Progenitor cell of endocrine pancreas (in vitro differentiated cells): ENCODE measurements at regions not wholly inside any gene's neighbourhood (a gene's known extent, or its start where the extent isn't known, plus 50 kb on each side); places are given as distances from the start of the nearest gene placed in this dataset.

Experiments used
- DNase-seq: peaks from one replicate; pipeline ENCODE4 v3.0.0; 2021; ENCODE audit warnings: low spot score; ENCODE audit not compliant: unreplicated experiment
- H3K27ac Mint-ChIP-seq: 2 replicates; pipeline ENCODE4 v1.8.0; 2021; ENCODE audit warnings: mild to moderate bottlenecking, moderate library complexity, mixed read lengths
- H3K27me3 Mint-ChIP-seq: 2 replicates; pipeline ENCODE4 v1.8.0; 2021; ENCODE audit warnings: mixed read lengths
- H3K36me3 Mint-ChIP-seq: 2 replicates; pipeline ENCODE4 v1.8.0; 2022; ENCODE audit warnings: mixed read lengths; ENCODE audit not compliant: insufficient read depth
- H3K4me1 Mint-ChIP-seq: 2 replicates; pipeline ENCODE4 v1.8.0; 2021; ENCODE audit warnings: low read depth, mixed read lengths
- H3K4me3 Mint-ChIP-seq: 2 replicates; pipeline ENCODE4 v1.8.0; 2021; ENCODE audit warnings: low read depth, mild to moderate bottlenecking, moderate library complexity, mixed read lengths
- H3K9me3 Mint-ChIP-seq: 2 replicates; pipeline ENCODE4 v1.8.0; 2021; ENCODE audit warnings: low read depth, mixed read lengths
- TF ChIP-seq, protein P1 (sequence below): fragments of 200-600 bp; sonication (generic); IDR thresholded peaks from one replicate; pipeline ENCODE4 v1.5.0; 2021; ENCODE audit warnings: antibody characterized with exemption, mild to moderate bottlenecking; ENCODE audit not compliant: unreplicated experiment

DNA sequence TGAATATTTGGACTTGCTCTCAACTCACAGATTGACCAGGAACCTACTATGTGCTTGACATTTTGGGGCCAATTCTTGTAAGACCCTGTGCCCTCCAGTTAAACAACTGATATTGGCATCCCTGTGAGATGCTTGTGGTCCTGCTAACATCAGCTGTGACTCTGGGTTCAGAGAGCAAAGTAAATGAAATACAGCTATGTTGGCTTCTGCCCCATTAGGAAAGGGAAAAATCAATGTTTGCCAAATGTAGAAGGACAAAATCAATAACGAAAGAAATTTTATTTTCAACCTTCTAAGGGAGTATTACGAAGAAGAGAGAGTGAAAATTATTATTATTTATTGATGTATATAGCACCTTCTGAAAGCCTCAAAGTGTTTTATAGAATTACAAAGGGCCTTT is 266.9 kb upstream of the ARID1B start:
- Mint-ChIP-seq H3K27ac (no peak overlapping the region), H3K27me3 (peaks cover 9% of the 10 kb centered on the region), H3K4me1 (no peaks in the 10 kb centered on the region), H3K4me3 (no peak overlapping the region), H3K9me3 (no peaks in the 10 kb centered on the region), H3K36me3 (no peaks in the 10 kb centered on the region)
- TF ChIP-seq, protein P1, sequence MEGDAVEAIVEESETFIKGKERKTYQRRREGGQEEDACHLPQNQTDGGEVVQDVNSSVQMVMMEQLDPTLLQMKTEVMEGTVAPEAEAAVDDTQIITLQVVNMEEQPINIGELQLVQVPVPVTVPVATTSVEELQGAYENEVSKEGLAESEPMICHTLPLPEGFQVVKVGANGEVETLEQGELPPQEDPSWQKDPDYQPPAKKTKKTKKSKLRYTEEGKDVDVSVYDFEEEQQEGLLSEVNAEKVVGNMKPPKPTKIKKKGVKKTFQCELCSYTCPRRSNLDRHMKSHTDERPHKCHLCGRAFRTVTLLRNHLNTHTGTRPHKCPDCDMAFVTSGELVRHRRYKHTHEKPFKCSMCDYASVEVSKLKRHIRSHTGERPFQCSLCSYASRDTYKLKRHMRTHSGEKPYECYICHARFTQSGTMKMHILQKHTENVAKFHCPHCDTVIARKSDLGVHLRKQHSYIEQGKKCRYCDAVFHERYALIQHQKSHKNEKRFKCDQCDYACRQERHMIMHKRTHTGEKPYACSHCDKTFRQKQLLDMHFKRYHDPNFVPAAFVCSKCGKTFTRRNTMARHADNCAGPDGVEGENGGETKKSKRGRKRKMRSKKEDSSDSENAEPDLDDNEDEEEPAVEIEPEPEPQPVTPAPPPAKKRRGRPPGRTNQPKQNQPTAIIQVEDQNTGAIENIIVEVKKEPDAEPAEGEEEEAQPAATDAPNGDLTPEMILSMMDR: no peak
- DNase-seq: no peak

DNA sequence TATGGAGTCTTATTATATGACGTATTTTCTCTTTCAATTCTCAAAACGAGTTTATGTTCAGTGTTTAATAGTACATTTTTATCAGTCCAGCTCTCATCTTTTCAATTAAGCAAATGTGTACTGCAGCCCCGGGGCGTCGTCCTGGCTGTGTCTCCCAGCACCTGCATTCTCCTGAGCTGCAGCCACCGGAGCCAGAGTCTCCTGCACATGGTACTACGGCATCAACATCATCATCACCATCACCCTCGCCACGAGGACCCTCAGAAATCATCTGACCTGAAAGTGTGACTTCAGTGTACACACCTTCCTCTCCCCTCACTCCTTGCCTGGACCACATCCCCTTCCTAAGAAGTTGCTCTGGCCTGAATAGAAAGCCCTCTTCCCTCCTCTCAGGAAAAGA is 267.7 kb upstream of the ARID1B start:
- Mint-ChIP-seq H3K27me3 (peaks cover 9% of the 10 kb centered on the region), H3K36me3 (no peaks in the 10 kb centered on the region), H3K4me3 (no peak overlapping the region), H3K4me1 (no peaks in the 10 kb centered on the region), H3K9me3 (no peaks in the 10 kb centered on the region), H3K27ac (no peak overlapping the region)
- TF ChIP-seq, protein P1: no peak
- DNase-seq: no peak

DNA sequence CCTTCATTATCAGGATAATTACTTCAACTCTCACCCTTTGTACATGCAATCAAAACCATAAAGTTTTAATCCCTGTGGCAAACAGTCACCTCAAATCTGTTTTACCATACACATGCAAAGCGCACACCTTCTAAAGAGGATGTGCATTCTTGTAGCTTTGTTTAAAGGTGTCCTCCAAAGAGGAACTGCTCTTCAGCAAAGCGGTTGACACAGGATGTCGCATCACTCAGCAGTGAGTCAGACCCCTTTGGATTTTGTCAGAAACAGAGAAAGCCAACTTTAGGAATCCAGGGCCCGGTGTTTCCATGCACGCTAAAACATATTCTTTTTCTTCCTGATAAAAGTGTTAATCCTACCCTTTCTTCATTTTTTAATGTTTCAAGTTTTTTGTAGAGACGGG is 268.3 kb upstream of the ARID1B start:
- DNase-seq: no peak
- Mint-ChIP-seq H3K4me1 (no peaks in the 10 kb centered on the region), H3K27me3 (peaks cover 9% of the 10 kb centered on the region)

DNA sequence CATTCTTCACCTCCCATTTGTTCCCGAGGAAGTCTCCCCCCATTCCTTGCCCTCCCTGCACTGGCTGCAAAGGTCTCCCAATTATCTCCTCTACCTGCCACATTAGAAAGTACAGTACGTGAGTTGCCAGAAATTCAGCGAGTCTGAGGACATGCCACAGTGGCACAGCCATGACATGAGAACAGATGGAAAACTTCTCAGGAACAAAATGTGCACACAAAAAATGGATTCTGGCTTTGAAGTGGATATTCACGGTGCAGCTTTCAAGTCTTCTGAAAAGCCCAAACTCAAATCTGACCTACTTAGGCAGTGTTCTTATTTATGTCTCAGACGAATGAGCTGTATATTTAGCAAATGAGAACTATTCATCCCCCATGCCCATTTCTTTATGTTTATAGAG is 269.1 kb upstream of the ARID1B start:
- Mint-ChIP-seq H3K27me3 (peaks cover 9% of the 10 kb centered on the region), H3K27ac (no peak overlapping the region), H3K9me3 (no peaks in the 10 kb centered on the region), H3K36me3 (no peaks in the 10 kb centered on the region), H3K4me3 (no peak overlapping the region), H3K4me1 (no peaks in the 10 kb centered on the region)
- TF ChIP-seq, protein P1: no peak
- no peak for DNase-seq

More for the DNA sequence above, 268.3 kb upstream of the ARID1B start:
- Mint-ChIP-seq H3K27ac (no peak overlapping the region), H3K36me3 (no peaks in the 10 kb centered on the region), H3K9me3 (no peaks in the 10 kb centered on the region), H3K4me3 (no peak overlapping the region)
- TF ChIP-seq, protein P1: no peak

DNA sequence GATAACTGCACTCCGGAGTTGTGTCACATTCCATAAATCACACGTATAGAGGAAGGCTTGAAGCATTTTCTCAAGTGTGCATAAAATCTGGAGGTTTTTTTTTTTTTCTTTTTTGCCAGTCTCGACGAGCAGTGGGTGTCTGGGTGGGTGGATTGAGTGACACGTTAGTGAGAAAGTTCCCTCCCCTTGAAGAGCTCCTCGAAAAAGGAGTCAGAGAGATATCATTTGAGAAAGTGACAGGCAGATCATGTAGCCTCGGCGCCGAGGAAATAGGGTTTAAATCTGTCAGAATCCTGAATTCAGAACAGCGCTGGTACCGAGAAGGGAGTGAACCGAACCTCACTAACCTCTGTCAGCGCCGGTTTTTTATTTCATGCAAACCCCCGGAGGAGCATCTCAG is 269.5 kb upstream of the ARID1B start:
- H3K27ac Mint-ChIP-seq: no peak overlapping the region
- no peak for DNase-seq
- TF ChIP-seq, protein P1: no peak
- no peaks in the 10 kb centered on the region for H3K36me3 Mint-ChIP-seq
- H3K27me3 Mint-ChIP-seq: peaks cover 9% of the 10 kb centered on the region
- no peak overlapping the region for H3K4me3 Mint-ChIP-seq
- no peaks in the 10 kb centered on the region for H3K4me1 Mint-ChIP-seq
- H3K9me3 Mint-ChIP-seq: no peaks in the 10 kb centered on the region

DNA sequence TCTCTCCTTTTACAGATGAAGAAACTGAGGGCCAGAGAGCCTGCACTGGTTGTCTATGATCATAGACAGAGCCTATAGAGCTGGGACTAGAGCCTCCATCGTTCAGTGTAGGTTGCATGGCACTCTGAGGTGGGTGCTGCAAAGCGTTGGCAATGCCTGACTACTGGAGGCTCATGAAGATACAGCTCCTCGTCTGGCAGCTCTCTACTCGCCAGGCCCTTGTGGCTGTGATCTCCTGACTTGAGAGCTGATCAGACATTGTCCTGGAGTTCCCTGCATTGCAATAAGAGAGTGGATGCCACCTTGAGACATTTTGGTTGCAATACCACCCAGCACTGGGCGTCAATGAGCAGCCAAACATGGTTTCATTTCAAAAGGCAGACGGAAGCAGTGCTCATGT is 270.1 kb upstream of the ARID1B start:
- Mint-ChIP-seq H3K27ac (no peak overlapping the region), H3K4me1 (no peaks in the 10 kb centered on the region), H3K4me3 (no peak overlapping the region), H3K36me3 (no peaks in the 10 kb centered on the region), H3K27me3 (peaks cover 6% of the 10 kb centered on the region), H3K9me3 (no peaks in the 10 kb centered on the region)
- TF ChIP-seq, protein P1: no peak
- no peak for DNase-seq
